Mucosa of rectum (tissue), 2 donors: ENCODE measurements at regions not wholly inside any gene's neighbourhood (a gene's known extent, or its start where the extent isn't known, plus 50 kb on each side); places are given as distances from the start of the nearest gene placed in this dataset.
"Not testable (repeated sequence)": the region's sequence is repeated elsewhere in the genome, so short reads cannot be mapped to it uniquely, and the experiment has no call there.

Experiments
- H3K27ac ChIP-seq, 2 donors: one replicate each; pipeline ENCODE4 v1.7.0; 2013; ENCODE audit warnings: inconsistent platforms in 2 of 2, low read depth in 2 of 2, low read length in 2 of 2
- H3K27me3 ChIP-seq, 2 donors: one replicate each; pipeline ENCODE4 v1.7.0; 2013; ENCODE audit warnings: low read length in 2 of 2; ENCODE audit not compliant: control insufficient read depth in 2 of 2, insufficient read depth in 2 of 2
- H3K36me3 ChIP-seq, 2 donors: one replicate each; pipeline ENCODE4 v1.7.0; 2013; ENCODE audit warnings: low read length in 2 of 2; ENCODE audit not compliant: control insufficient read depth in 2 of 2, insufficient read depth in 2 of 2
- H3K4me1 ChIP-seq, 2 donors: one replicate each; pipeline ENCODE4 v1.7.0; 2013; ENCODE audit warnings: low read length in 2 of 2, mild to moderate bottlenecking in 1 of 2; ENCODE audit not compliant: control insufficient read depth in 2 of 2, insufficient read depth in 2 of 2
- H3K4me3 ChIP-seq, 2 donors: one replicate each; pipeline ENCODE4 v1.7.0; 2013; ENCODE audit warnings: low read length in 2 of 2
- H3K9ac ChIP-seq, 2 donors: one replicate each; pipeline ENCODE4 v1.7.0; 2013; ENCODE audit warnings: low read length in 2 of 2, low read depth in 1 of 2, mild to moderate bottlenecking in 1 of 2
- H3K9me3 ChIP-seq, 2 donors: one replicate each; pipeline ENCODE4 v1.7.0; 2013; ENCODE audit warnings: low read length in 2 of 2; ENCODE audit not compliant: control insufficient read depth in 2 of 2
- donor health status: healthy.
- donor health status: Normal muscosa, but diverticular disease.

- H3K4me1 ChIP-seq, H3K9me3 ChIP-seq, H3K27me3 ChIP-seq, H3K36me3 ChIP-seq, H3K4me3 ChIP-seq, H3K27ac ChIP-seq, H3K9ac ChIP-seq: not testable (repeated sequence)
These were observed 159.9 kb upstream of the NBPF19 start for GRCh38 chr1:149314921-149315320.

- not testable (repeated sequence) for H3K9ac ChIP-seq, H3K4me3 ChIP-seq, H3K27ac ChIP-seq, H3K36me3 ChIP-seq, H3K4me1 ChIP-seq, H3K9me3 ChIP-seq, H3K27me3 ChIP-seq
These were observed 153.7 kb upstream of the NBPF19 start for GRCh38 chr1:149320971-149321731.

GRCh38 chr1:149321732-149322016 lies 153.2 kb upstream of the NBPF19 start:
- not testable (repeated sequence) for H3K4me3 ChIP-seq, H3K9me3 ChIP-seq, H3K27ac ChIP-seq, H3K36me3 ChIP-seq, H3K27me3 ChIP-seq, H3K4me1 ChIP-seq, H3K9ac ChIP-seq

GRCh38 chr1:149330081-149330335 lies 144.8 kb upstream of the NBPF19 start:
- H3K4me1 ChIP-seq, H3K27ac ChIP-seq, H3K36me3 ChIP-seq, H3K4me3 ChIP-seq, H3K9me3 ChIP-seq, H3K27me3 ChIP-seq, H3K9ac ChIP-seq: not testable (repeated sequence)

GRCh38 chr1:149336082-149336481 lies 138.8 kb upstream of the NBPF19 start:
- H3K4me1 ChIP-seq, H3K4me3 ChIP-seq, H3K27ac ChIP-seq: not testable (repeated sequence)

GRCh38 chr1:149338221-149338691 lies 136.6 kb upstream of the NBPF19 start:
- not testable (repeated sequence) for H3K27me3 ChIP-seq, H3K9ac ChIP-seq, H3K4me3 ChIP-seq, H3K4me1 ChIP-seq, H3K9me3 ChIP-seq, H3K36me3 ChIP-seq, H3K27ac ChIP-seq

More at GRCh38 chr1:149336082-149336481, 138.8 kb upstream of the NBPF19 start:
- H3K9me3 ChIP-seq, H3K27me3 ChIP-seq, H3K9ac ChIP-seq, H3K36me3 ChIP-seq: not testable (repeated sequence)

GRCh38 chr1:149338698-149339097 lies 136.1 kb upstream of the NBPF19 start:
- H3K27me3 ChIP-seq, H3K4me1 ChIP-seq, H3K9me3 ChIP-seq, H3K27ac ChIP-seq, H3K4me3 ChIP-seq, H3K36me3 ChIP-seq, H3K9ac ChIP-seq: not testable (repeated sequence)

GRCh38 chr1:149349448-149349847 lies 125.4 kb upstream of the NBPF19 start:
- H3K4me1 ChIP-seq, H3K4me3 ChIP-seq, H3K27me3 ChIP-seq, H3K9me3 ChIP-seq, H3K27ac ChIP-seq, H3K36me3 ChIP-seq, H3K9ac ChIP-seq: not testable (repeated sequence)

- not testable (repeated sequence) for H3K9me3 ChIP-seq, H3K4me1 ChIP-seq, H3K27me3 ChIP-seq, H3K36me3 ChIP-seq, H3K9ac ChIP-seq, H3K27ac ChIP-seq, H3K4me3 ChIP-seq
These were observed 122.6 kb upstream of the NBPF19 start for GRCh38 chr1:149352205-149352604.

- H3K27me3 ChIP-seq, H3K9ac ChIP-seq, H3K36me3 ChIP-seq, H3K4me3 ChIP-seq, H3K27ac ChIP-seq, H3K9me3 ChIP-seq, H3K4me1 ChIP-seq: not testable (repeated sequence)
These were observed 120.3 kb upstream of the NBPF19 start for GRCh38 chr1:149354579-149354978.

- H3K27ac ChIP-seq, H3K36me3 ChIP-seq, H3K9ac ChIP-seq, H3K4me1 ChIP-seq, H3K9me3 ChIP-seq, H3K27me3 ChIP-seq, H3K4me3 ChIP-seq: not testable (repeated sequence)
These were observed 119.1 kb upstream of the NBPF19 start for GRCh38 chr1:149355748-149356147.
